PC-9 (cell line): ENCODE measurements at regions not wholly inside any gene's neighbourhood (a gene's known extent, or its start where the extent isn't known, plus 50 kb on each side); places are given as distances from the start of the nearest gene placed in this dataset.
"Not testable (repeated sequence)": the region's sequence is repeated elsewhere in the genome, so short reads cannot be mapped to it uniquely, and the experiment has no call there.

Source experiments
- BruUV-seq: library from RNA; stranded (reverse); fragments of 400-500 nt; replicated peaks from 2 replicates; lab custom pipeline; 2021; lab: Mats Ljungman, UMichigan
- CTCF ChIA-PET: fragments of 300-600 bp; sonication (Branson Sonifier 250); formaldehyde crosslinking; loops from one replicate; lab custom pipeline; 2022; ENCODE audit warnings: antibody characterized with exemption; lab: Charles Lee
- POLR2A ChIA-PET: fragments of 300-600 bp; sonication (Branson Sonifier 250); formaldehyde crosslinking; loops from one replicate; lab custom pipeline; 2022; ENCODE audit warnings: antibody characterized with exemption; ENCODE audit not compliant: unreplicated experiment; lab: Charles Lee
- DNase-seq, 2 experiments: peaks; one replicate each; pipeline versions ENCODE4 v3.0.0 to v3.0.0-alpha.2; 2015 to 2022; ENCODE audit warnings: mixed read lengths in 1 of 2
- H2AFZ ChIP-seq: fragments of 200-600 bp; sonication (generic); 2 replicates; pipeline ENCODE4 v1.8.1; 2017; ENCODE audit warnings: antibody characterized with exemption
- H3F3A ChIP-seq: fragments of 200-600 bp; sonication (generic); 2 replicates; pipeline ENCODE4 v1.8.1; 2017; ENCODE audit warnings: antibody characterized with exemption, mild to moderate bottlenecking, low read depth; ENCODE audit not compliant: insufficient read depth
- H3K27ac ChIP-seq: fragments of 200-600 bp; sonication (generic); 2 replicates; pipeline ENCODE4 v1.6.1; 2016; ENCODE audit warnings: mixed run types
- H3K27me3 ChIP-seq: fragments of 200-600 bp; sonication (generic); 2 replicates; pipeline ENCODE4 v1.6.1; 2016; ENCODE audit warnings: low read depth, mixed run types; ENCODE audit not compliant: insufficient read depth
- H3K36me3 ChIP-seq: fragments of 200-600 bp; sonication (generic); 2 replicates; pipeline ENCODE4 v1.6.1; 2016; ENCODE audit warnings: low read depth, mixed run types
- H3K4me1 ChIP-seq: fragments of 200-600 bp; sonication (generic); replicated peaks from 2 replicates; pipeline ENCODE4 v1.6.1; 2016; ENCODE audit warnings: mixed run types; ENCODE audit not compliant: insufficient read depth
- H3K4me2 ChIP-seq: fragments of 200-600 bp; sonication (generic); 2 replicates; pipeline ENCODE4 v1.6.1; 2017; ENCODE audit warnings: mixed run types
- H3K4me3 ChIP-seq: fragments of 200-600 bp; sonication (generic); 2 replicates; pipeline ENCODE4 v1.6.1; 2016; ENCODE audit warnings: mixed run types
- H3K79me2 ChIP-seq: fragments of 200-600 bp; sonication (generic); 2 replicates; pipeline ENCODE4 v1.6.1; 2017; ENCODE audit warnings: low read depth, mixed run types
- H3K9me2 ChIP-seq: fragments of 200-600 bp; sonication (generic); 2 replicates; pipeline ENCODE4 v1.8.1; 2017; ENCODE audit warnings: mild to moderate bottlenecking; ENCODE audit not compliant: insufficient read depth
- H3K9me3 ChIP-seq: fragments of 200-600 bp; sonication (generic); 2 replicates; pipeline ENCODE4 v1.8.1; 2016; ENCODE audit warnings: low read depth; ENCODE audit not compliant: insufficient read depth
- H4K20me1 ChIP-seq: fragments of 200-600 bp; sonication (generic); 2 replicates; pipeline ENCODE4 v1.8.1; 2017; ENCODE audit not compliant: insufficient read depth
- EZH2 ChIP-seq: fragments of 200-600 bp; sonication (generic); IDR thresholded peaks from 2 replicates; pipeline ENCODE4 v1.8.0; 2017; ENCODE audit warnings: antibody characterized with exemption, low read depth
- intact Hi-C: fragments of 100-400 bp; cut with micrococcal nuclease; formaldehyde crosslinking; loops from one replicate; pipeline ENCODE4 v1.10.0; 2022; ENCODE audit not compliant: unreplicated experiment
- TF ChIP-seq, protein P1 (sequence below): fragments of 200-600 bp; sonication (generic); conservative IDR thresholded peaks from 2 replicates; pipeline ENCODE4 v1.6.1; 2017; ENCODE audit warnings: mixed run types, antibody characterized with exemption, mild to moderate bottlenecking, moderate library complexity

- Histone ChIP-seq H3K4me1 (no peaks in the 10 kb centered on the region), H3K79me2 (no peaks in the 10 kb centered on the region), H3K27ac (no peak overlapping the region), H3K9me3 (no peaks in the 10 kb centered on the region), H3F3A (no peaks in the 10 kb centered on the region), H4K20me1 (no peaks in the 10 kb centered on the region), H3K9me2 (no peaks in the 10 kb centered on the region), H3K4me2 (no peak overlapping the region), H3K27me3 (no peaks in the 10 kb centered on the region), H3K36me3 (no peaks in the 10 kb centered on the region), H2AFZ (no peak overlapping the region; the same call in 1 of the 2 replicates), H3K4me3 (no peak overlapping the region)
- DNase-seq = no peak
- no TSS peak for BruUV-seq
- POLR2A ChIA-PET = no interaction called here
- intact Hi-C loops = no loop called here
- CTCF ChIA-PET = no interaction called here
- TF ChIP-seq, protein P1, sequence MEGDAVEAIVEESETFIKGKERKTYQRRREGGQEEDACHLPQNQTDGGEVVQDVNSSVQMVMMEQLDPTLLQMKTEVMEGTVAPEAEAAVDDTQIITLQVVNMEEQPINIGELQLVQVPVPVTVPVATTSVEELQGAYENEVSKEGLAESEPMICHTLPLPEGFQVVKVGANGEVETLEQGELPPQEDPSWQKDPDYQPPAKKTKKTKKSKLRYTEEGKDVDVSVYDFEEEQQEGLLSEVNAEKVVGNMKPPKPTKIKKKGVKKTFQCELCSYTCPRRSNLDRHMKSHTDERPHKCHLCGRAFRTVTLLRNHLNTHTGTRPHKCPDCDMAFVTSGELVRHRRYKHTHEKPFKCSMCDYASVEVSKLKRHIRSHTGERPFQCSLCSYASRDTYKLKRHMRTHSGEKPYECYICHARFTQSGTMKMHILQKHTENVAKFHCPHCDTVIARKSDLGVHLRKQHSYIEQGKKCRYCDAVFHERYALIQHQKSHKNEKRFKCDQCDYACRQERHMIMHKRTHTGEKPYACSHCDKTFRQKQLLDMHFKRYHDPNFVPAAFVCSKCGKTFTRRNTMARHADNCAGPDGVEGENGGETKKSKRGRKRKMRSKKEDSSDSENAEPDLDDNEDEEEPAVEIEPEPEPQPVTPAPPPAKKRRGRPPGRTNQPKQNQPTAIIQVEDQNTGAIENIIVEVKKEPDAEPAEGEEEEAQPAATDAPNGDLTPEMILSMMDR = no peak
- TF ChIP-seq EZH2 = no peak
Measured at GRCh38 chr3:87949879-87950208, 109.0 kb downstream of the CGGBP1 start.

DNA sequence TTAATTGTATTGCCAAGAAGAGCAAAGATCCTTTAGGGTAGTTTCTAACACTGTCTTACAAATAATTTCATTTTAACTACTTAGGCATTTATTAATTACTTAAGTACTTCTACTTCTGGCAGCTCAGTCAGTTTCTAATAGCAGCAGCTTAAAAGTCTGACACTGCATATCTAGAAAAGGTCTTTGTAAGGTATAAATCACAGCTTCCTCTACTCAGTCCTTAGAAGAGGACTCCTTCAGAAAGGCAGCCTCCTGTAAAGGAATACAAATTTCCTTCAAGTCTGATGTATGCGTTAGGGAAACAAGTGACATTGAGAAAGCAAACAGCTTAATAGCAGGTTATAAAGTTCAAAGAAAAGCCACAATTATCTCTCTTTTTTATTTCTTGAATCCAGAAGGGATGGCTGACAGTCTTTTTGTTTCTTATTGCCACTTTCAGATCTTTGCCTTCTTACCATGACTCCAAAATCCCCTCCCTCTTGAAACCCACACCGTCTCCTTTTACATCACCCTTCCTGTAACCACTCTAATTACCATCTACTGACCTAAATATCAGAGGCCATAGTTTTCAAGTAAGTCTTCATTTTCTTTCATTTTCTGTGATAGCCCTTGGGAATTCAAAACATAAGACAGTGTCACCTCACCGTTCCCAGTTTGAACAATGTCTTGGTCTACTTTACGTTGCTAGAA is 109.5 kb downstream of the CGGBP1 start:
- no peaks in the 10 kb centered on the region for H3K9me2 ChIP-seq
- no peak overlapping the region for H3K4me3 ChIP-seq
- H3K9me3 ChIP-seq = no peaks in the 10 kb centered on the region
- no peak overlapping the region for H3K27ac ChIP-seq
- DNase-seq = no peak
- intact Hi-C loops = no loop called here
- POLR2A ChIA-PET = no interaction called here
- H4K20me1 ChIP-seq = no peaks in the 10 kb centered on the region
- BruUV-seq = no TSS peak
- no peaks in the 10 kb centered on the region for H3K79me2 ChIP-seq
- CTCF ChIA-PET = no interaction called here
- no peak overlapping the region for H2AFZ ChIP-seq
- H3K4me2 ChIP-seq = no peak overlapping the region
- H3K27me3 ChIP-seq = no peaks in the 10 kb centered on the region
- no peaks in the 10 kb centered on the region for H3F3A ChIP-seq
- TF ChIP-seq EZH2 = no peak
- TF ChIP-seq, protein P1 = no peak
- H3K36me3 ChIP-seq = no peaks in the 10 kb centered on the region
- no peaks in the 10 kb centered on the region for H3K4me1 ChIP-seq

DNA sequence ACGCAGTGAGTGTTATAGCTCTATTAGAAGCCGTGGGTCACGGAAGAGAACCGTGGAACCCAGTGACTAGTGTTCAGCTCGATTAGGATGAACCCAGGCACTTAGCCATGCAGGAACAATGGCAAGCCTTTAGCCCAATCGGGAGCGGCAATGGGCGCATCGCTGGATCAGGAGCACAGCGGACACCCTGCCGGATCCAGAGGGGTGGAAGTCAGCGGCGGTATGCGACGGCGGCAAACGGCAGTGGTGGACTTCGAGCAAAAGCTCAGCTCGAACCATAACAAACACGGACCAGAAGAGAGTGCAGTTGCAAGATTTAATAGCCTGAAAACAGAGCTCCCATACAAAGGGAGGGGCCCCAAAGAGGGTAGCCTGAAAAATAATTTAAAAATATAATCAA is 112.8 kb downstream of the CGGBP1 start:
- H3F3A ChIP-seq, H3K4me3 ChIP-seq, H3K9me3 ChIP-seq, CTCF ChIA-PET, H3K36me3 ChIP-seq, H3K27me3 ChIP-seq, H4K20me1 ChIP-seq, BruUV-seq, H2AFZ ChIP-seq, H3K9me2 ChIP-seq, intact Hi-C loops, H3K4me1 ChIP-seq, DNase-seq, POLR2A ChIA-PET, H3K27ac ChIP-seq, H3K4me2 ChIP-seq, H3K79me2 ChIP-seq: not testable (repeated sequence)

GRCh38 chr3:87942256-87942655 is 116.5 kb downstream of the CGGBP1 start:
- CTCF ChIA-PET, BruUV-seq, H3K4me1 ChIP-seq: not testable (repeated sequence)

More at GRCh38 chr3:87942256-87942655, 116.5 kb downstream of the CGGBP1 start:
- H3K4me3 ChIP-seq, H3K4me2 ChIP-seq, H3K79me2 ChIP-seq, H3F3A ChIP-seq, H2AFZ ChIP-seq, H3K27me3 ChIP-seq, H4K20me1 ChIP-seq, H3K9me3 ChIP-seq, POLR2A ChIA-PET, H3K36me3 ChIP-seq, intact Hi-C loops, H3K9me2 ChIP-seq, H3K27ac ChIP-seq: not testable (repeated sequence)
- peak in 1 of 2 experiments; percentile 9 for DNase-seq
